ENCODE measurements at regions not wholly inside any gene's neighbourhood (a gene's known extent, or its start where the extent isn't known, plus 50 kb on each side); places are given as distances from the start of the nearest gene placed in this dataset.
"Not testable (repeated sequence)": the region's sequence is repeated elsewhere in the genome, so short reads cannot be mapped to it uniquely, and the experiment has no call there.

DNA sequence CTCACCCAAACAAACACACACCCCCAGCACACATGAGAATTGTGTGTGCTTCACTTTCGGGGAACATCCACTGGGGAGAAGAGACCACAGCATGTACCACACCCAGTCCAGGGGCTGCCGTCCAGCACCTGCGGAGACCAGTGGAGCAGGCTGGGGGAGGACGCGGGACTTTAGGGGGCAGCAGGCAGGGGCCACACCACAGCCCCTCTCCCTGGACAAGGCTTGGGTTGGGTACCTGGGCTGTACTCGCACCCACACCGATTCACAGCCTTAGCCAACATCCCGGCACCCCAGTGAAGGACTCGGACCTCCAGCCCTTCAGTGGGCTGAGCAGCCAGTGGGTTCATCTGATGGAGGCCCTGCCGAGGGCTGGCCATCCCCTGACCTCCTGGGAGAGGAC lies 63.3 kb downstream of the RBFOX3 start:
- H3K36me3 Mint-ChIP-seq: no peaks in the 10 kb centered on the region
- peaks cover 70% of the 10 kb centered on the region for H3K27me3 Mint-ChIP-seq (ENCODE audit: low read depth)
- TF ChIP-seq, protein P1, sequence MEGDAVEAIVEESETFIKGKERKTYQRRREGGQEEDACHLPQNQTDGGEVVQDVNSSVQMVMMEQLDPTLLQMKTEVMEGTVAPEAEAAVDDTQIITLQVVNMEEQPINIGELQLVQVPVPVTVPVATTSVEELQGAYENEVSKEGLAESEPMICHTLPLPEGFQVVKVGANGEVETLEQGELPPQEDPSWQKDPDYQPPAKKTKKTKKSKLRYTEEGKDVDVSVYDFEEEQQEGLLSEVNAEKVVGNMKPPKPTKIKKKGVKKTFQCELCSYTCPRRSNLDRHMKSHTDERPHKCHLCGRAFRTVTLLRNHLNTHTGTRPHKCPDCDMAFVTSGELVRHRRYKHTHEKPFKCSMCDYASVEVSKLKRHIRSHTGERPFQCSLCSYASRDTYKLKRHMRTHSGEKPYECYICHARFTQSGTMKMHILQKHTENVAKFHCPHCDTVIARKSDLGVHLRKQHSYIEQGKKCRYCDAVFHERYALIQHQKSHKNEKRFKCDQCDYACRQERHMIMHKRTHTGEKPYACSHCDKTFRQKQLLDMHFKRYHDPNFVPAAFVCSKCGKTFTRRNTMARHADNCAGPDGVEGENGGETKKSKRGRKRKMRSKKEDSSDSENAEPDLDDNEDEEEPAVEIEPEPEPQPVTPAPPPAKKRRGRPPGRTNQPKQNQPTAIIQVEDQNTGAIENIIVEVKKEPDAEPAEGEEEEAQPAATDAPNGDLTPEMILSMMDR (IDR thresholded peaks at IDR 0.05; ENCODE audit: unreplicated experiment): no peak
- H3K27ac Mint-ChIP-seq: no peak overlapping the region
- no peak overlapping the region for H3K4me3 Mint-ChIP-seq
- H3K9me3 Mint-ChIP-seq: no peaks in the 10 kb centered on the region
- peaks cover 3% of the 10 kb centered on the region for H3K4me1 Mint-ChIP-seq
- no peak for DNase-seq (ENCODE audit: low spot score in 2 of 2, unreplicated experiment in 2 of 2)

DNA sequence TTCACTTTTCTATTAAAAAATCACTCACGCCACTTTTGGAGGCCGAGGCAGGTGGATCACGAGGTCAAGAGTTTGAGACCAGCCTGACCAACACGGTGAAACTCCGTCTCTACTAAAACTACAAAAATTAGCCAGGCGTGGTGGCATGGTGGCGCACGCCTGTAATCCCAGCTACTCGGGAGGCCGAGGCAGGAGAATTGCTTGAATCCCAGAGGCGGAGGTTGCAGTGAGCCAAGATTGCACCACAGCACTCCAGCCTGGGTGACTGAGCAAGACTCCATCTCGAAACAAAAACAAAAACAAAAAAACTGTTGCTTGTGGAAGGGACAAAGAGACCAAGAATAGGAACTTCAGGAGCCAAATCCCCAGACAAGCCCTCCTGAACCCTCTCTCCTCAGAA lies 63.7 kb downstream of the RBFOX3 start:
- not testable (repeated sequence) for H3K27ac Mint-ChIP-seq; DNase-seq (ENCODE audit: low spot score in 2 of 2, unreplicated experiment in 2 of 2); H3K4me3 Mint-ChIP-seq; H3K4me1 Mint-ChIP-seq; H3K9me3 Mint-ChIP-seq; H3K36me3 Mint-ChIP-seq
- H3K27me3 Mint-ChIP-seq (ENCODE audit: low read depth): peaks cover 73% of the 10 kb centered on the region

DNA sequence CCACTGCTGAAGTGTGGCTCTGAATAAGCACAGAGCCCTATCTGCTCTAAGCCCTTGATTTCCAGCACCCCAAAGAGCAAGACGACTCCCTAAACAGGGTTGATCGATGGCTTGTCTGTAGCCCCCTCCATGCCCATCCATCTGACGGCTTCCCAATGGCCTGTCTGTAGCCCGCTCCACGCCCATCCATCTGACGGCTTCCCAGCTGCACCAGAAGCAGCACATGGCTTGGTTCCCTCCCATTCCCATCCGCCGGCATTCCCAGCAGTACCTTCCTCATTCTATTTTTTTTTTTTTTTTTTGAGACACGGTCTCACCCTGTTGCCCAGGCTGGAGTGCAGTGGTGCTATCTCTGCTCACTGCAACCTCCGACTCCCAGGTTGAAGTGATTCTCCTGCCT lies 64.5 kb downstream of the RBFOX3 start:
- TF ChIP-seq, protein P1 (IDR thresholded peaks at IDR 0.05; ENCODE audit: unreplicated experiment): no peak
- Mint-ChIP-seq H3K4me1 (peaks cover 3% of the 10 kb centered on the region), H3K27ac (no peak overlapping the region), H3K9me3 (no peaks in the 10 kb centered on the region), H3K4me3 (no peak overlapping the region), H3K36me3 (no peaks in the 10 kb centered on the region), H3K27me3 (ENCODE audit: low read depth) (peaks cover 78% of the 10 kb centered on the region)
- DNase-seq (ENCODE audit: low spot score in 2 of 2, unreplicated experiment in 2 of 2): no peak

DNA sequence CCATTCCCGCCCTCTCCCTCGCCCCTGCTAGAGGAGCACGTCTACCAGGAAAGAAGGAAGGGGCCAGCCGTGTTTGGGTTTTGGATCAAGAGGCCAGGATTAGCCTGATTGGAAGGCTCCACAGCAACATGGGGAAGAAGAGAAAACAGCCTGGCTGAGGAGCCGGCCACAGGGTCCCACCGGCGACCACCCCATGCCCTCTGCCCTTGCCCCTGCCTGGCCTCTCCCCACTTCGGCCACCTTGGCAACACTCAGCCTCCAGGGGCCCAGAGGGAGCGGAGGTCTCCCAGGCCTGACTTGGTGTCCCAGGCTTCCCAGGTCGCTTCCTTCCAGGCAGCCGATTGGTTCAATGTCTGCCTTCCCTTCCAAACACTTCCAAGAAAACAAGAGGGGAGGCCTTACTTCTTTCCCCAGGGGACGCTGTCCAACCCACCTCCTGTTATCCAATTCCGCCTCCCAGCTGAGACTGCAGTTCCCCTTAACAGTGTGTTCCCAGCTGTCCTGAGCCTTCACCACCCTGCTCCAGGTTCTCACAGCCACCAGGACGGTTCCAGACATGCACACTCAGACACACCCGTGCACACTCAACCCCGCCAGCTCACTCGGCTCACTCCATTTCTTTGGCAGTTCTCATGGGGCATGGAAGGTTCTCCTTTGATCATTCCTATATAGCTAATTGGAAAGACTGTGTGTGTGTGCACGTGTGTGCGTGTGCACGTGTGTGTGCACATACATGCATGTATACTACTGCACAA lies 65.4 kb downstream of the RBFOX3 start:
- H3K27ac Mint-ChIP-seq: no peak overlapping the region
- no peak for DNase-seq (ENCODE audit: low spot score in 2 of 2, unreplicated experiment in 2 of 2)
- H3K4me3 Mint-ChIP-seq: no peak overlapping the region
- H3K4me1 Mint-ChIP-seq: peaks cover 3% of the 10 kb centered on the region
- peaks cover 79% of the 10 kb centered on the region for H3K27me3 Mint-ChIP-seq (ENCODE audit: low read depth)
- TF ChIP-seq, protein P1 (IDR thresholded peaks at IDR 0.05; ENCODE audit: unreplicated experiment): no peak
- H3K9me3 Mint-ChIP-seq: no peaks in the 10 kb centered on the region
- H3K36me3 Mint-ChIP-seq: no peaks in the 10 kb centered on the region

DNA sequence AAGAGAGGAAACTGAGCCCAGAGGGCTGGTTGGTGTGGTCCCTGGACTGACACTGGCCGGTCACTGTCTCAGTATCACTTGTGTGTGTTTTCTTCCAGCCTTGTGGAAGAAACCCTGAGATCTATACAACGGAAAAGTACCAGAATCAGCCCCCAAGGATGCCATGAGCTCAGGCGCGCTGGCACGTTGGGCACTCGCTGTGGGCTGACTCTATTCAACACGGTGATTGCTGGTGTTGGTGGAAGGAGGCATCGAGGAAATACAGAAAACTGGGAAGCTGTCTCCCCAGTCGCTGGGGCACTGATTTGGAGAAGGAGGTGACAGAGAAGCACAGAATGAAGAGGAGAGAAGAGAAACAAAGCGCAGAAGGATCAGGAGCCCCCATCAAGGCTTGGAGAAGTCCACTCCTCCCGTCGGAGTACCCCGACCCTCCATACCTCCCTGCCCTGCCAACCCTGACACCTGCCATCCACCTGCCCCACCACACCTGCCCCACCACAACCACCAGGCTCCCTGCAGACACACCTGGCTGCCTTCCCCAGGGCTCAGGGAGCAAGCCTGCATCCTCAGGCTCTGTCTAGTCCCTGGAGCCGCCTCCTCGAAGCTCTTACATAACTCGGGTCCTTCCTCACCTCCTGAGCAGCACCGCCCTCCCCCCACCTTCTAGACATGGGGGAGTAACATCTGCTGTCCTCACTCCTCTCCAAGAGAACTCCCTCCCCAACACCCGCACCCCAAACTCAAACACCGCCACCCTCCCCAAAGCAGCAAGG lies 66.5 kb downstream of the RBFOX3 start:
- H3K27ac Mint-ChIP-seq: no peak overlapping the region
- H3K4me3 Mint-ChIP-seq: no peak overlapping the region
- no peaks in the 10 kb centered on the region for H3K9me3 Mint-ChIP-seq
- TF ChIP-seq, protein P1 (IDR thresholded peaks at IDR 0.05; ENCODE audit: unreplicated experiment): no peak
- H3K36me3 Mint-ChIP-seq: no peaks in the 10 kb centered on the region
- DNase-seq (ENCODE audit: low spot score in 2 of 2, unreplicated experiment in 2 of 2): no peak
- H3K27me3 Mint-ChIP-seq (ENCODE audit: low read depth): peaks cover 70% of the 10 kb centered on the region
- H3K4me1 Mint-ChIP-seq: peaks cover 3% of the 10 kb centered on the region

DNA sequence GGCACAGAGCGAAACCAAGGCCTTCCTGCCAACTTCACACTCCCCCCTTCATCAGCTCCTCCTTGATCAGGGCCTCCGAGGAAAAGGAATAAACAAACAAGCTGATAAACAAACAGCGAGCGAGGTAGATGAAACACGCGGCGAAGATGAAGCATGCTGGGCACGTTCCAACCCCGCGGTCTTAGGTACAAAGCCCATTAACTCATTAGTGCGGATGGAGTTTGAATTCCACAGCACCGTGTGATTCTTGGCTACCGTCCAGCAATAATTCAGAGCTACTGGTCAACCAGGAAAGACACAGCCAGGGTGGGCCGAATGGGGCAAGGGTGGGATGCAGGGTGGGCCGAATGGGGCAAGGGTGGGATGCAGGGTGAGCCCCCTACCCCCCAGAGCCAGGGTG lies 67.3 kb downstream of the RBFOX3 start:
- Mint-ChIP-seq H3K27ac (no peak overlapping the region), H3K9me3 (no peaks in the 10 kb centered on the region), H3K4me1 (peaks cover 3% of the 10 kb centered on the region), H3K4me3 (no peak overlapping the region), H3K27me3 (ENCODE audit: low read depth) (peaks cover 62% of the 10 kb centered on the region), H3K36me3 (no peaks in the 10 kb centered on the region)
- no peak for DNase-seq (ENCODE audit: low spot score in 2 of 2, unreplicated experiment in 2 of 2)
- TF ChIP-seq, protein P1 (IDR thresholded peaks at IDR 0.05; ENCODE audit: unreplicated experiment): no peak
